DMS53 treated with DMSO at 0.1 percent for 48 hours (cell line): ENCODE measurements at regions not wholly inside any gene's neighbourhood (a gene's known extent, or its start where the extent isn't known, plus 50 kb on each side); places are given as distances from the start of the nearest gene placed in this dataset.

Experiments used
- DNase-seq: peaks from one replicate; lab custom pipeline; 2025; ENCODE audit not compliant: unreplicated experiment; lab: John Stamatoyannopoulos, UW

GRCh38 chr22:44403166-44403565, 90.4 kb upstream of the SHISAL1 start:
- DNase-seq, result no peak

- no peak for DNase-seq
These were observed 89.7 kb upstream of the SHISAL1 start for GRCh38 chr22:44402196-44403111.

- DNase-seq, result no peak
These were observed 89.0 kb upstream of the SHISAL1 start for GRCh38 chr22:44401783-44402110.

- DNase-seq, result no peak
These were observed 88.0 kb upstream of the SHISAL1 start for GRCh38 chr22:44400763-44401060.

DNA sequence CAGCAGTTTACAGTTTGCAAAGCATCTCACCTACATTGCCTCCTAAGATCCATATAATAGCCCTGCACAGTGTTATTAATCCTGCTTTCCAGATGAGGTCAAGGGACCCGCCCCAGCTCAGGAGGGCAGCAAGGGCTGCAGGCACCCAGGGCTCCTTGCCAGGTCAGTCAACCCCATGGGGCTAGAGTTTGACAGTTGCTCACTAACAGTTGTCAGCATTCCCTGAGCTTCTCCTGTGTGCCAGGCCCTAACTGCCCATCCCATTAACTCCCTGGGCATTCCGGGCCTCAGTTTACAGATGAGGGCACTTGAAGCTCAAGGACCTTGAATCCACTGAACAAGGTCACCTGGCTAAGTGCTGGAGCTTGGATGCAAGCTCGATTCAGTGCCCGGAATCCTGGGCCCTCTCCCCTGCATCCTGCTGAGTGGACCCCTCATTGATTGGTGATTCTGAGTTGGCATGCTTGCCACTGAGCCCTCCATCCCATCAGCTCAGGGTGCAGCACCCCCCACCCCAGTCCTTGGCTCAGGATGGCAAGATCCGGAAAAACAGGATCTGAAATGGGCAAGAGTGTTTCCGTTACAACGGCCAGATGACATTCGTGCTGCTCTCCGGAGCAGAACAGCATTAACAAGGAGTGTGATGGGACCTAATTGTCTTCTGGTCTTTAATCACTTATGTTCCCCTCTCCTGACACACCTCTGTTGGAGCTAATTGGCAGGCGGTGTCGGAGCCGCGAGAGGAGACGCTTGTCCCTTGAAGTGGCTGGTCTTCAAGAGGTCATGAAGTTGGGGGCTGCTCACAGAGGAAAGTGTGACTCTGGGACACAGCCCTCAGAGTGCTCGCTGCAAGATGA, 87.4 kb upstream of the SHISAL1 start:
- DNase-seq, result no peak

- DNase-seq, result no peak
These were observed 86.4 kb upstream of the SHISAL1 start for GRCh38 chr22:44398856-44399837.

- DNase-seq, result no peak
These were observed 84.3 kb upstream of the SHISAL1 start for GRCh38 chr22:44396727-44397722.

DNA sequence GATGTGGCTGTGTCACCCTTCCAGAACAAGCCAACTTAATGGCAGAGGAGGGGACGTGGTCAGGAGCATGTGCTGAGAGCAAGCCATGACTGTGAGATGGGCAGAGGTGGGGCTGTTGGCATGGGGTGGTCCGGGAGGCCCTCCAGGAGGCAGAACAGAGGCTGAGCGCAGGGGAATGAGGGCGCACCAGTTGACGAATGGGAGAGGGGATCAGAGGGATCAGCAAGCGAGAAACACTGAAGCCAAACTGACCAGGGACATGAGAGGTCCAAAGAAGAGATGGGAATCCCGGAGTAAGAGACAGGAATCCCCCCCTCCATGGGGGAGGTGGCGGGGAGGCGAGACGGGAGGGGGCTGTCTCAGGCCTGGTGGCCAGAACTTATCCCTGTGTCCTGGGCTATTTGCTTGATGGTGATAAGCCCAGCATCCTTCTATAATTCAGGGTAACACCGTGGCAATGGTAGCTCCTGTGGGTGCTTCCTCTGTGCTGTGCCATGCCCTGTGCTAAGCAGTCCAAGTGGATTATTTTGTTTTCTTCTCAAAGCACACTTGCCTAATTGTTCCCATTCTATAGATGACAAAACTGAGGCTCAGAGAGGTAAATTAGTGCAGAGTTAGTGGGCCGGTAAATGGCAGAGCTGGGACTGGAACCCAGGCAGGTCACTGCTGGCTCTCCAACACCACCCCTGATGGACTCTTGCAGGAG, 83.4 kb upstream of the SHISAL1 start:
- no peak for DNase-seq

GRCh38 chr22:44395118-44396005, 82.6 kb upstream of the SHISAL1 start:
- no peak for DNase-seq

- DNase-seq, result no peak
These were observed 81.7 kb upstream of the SHISAL1 start for GRCh38 chr22:44394246-44395117.

GRCh38 chr22:44393066-44393465, 80.3 kb upstream of the SHISAL1 start:
- DNase-seq, result no peak

GRCh38 chr22:44392446-44392921, 79.7 kb upstream of the SHISAL1 start:
- no peak for DNase-seq

- no peak for DNase-seq
These were observed 79.0 kb upstream of the SHISAL1 start for GRCh38 chr22:44391481-44392445.

- DNase-seq, result no peak
These were observed 78.3 kb upstream of the SHISAL1 start for GRCh38 chr22:44391015-44391414.

DNA sequence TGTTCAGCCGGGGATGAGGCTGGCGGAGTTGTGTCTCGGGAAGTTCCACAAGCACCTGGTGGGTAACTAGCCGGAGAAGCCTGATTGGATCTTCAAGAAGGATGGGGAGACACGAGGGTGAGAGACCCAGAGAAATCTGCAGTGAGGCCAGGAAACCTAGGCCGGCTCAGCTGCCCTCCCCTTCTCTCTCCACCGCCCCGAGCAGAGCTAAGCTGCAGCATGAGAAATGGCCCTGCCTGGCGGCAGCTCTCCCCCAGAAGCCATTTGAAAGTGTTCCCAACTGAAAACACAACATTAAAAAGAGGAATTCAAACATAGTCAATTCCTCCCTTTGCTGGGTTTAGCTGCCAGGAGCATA, 77.8 kb upstream of the SHISAL1 start:
- DNase-seq, result no peak

DNA sequence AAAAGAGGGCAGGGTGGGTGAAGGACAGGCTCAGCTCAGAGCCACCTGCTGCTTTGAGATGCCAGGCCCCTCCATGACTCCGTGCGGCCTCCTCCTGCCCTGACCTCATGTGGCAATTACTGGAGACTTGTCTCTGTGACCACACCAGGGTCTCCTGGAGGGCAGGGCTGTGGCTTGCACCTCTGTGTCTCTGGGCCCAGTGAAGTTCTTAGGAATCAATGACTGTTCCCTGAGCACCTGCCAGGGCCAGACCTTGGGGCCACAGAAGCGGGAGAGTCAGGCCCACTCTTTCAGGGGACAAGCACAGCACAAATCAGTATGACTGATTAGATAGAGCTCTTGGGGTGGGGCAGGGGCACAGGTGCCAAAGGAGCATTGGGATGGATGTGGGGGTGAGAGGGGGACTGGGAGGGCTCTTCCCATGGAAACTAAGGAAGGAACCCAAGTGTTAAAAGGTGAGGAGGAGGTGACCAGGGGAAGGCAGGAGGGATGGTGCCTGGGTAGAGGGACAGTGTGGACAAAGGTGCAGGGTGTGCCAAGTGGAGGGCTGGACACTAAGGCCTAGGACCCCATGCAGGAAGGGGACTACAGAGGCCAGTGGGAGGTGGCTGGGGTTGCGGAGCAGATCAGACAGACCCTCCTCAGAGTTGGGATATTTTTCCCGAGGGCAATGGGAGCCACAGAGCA, 77.3 kb upstream of the SHISAL1 start:
- no peak for DNase-seq
